ENCODE measurements at regions not wholly inside any gene's neighbourhood (a gene's known extent, or its start where the extent isn't known, plus 50 kb on each side); places are given as distances from the start of the nearest gene placed in this dataset.

DNA sequence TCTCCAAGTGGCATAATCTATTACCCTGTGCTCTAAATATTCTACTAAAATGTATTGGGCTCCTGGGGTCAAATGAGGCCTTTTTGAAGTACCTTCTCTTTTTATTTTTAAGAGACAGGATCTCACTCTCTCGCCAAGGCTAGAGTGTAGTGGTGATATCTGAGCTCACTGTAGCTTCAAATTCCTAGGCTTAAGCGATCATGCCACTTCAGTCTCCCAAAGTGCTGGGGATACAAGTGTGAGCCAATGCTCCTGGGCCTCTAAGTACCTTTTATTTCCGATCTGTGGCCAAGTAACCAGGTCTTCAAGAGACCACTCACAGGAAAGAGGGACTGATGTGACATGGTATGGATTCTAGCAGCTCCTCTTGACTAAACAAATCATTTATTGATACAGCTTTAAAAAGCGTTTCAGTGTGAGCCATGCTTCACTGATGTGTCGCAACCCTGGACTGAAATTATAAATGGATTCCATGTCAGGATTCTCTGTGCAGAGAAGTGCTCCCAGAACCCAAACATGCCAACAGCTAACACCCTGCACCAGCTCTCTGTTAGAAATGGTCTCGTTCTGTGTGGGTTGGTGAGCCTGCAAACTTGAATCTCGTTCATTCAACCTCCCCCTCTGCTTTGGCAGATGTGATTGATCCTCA, 477.8 kb downstream of the HINT1 start:
- no peak for TF ChIP-seq GATA2 (CRISPR knock-in tag; IDR thresholded peaks at IDR 0.05)
- TF ChIP-seq, protein P1, sequence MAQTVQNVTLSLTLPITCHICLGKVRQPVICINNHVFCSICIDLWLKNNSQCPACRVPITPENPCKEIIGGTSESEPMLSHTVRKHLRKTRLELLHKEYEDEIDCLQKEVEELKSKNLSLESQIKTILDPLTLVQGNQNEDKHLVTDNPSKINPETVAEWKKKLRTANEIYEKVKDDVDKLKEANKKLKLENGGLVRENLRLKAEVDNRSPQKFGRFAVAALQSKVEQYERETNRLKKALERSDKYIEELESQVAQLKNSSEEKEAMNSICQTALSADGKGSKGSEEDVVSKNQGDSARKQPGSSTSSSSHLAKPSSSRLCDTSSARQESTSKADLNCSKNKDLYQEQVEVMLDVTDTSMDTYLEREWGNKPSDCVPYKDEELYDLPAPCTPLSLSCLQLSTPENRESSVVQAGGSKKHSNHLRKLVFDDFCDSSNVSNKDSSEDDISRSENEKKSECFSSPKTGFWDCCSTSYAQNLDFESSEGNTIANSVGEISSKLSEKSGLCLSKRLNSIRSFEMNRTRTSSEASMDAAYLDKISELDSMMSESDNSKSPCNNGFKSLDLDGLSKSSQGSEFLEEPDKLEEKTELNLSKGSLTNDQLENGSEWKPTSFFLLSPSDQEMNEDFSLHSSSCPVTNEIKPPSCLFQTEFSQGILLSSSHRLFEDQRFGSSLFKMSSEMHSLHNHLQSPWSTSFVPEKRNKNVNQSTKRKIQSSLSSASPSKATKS (CRISPR knock-in tag; IDR thresholded peaks at IDR 0.05): no peak
